HepG2 (cell line): ENCODE measurements at regions not wholly inside any gene's neighbourhood (a gene's known extent, or its start where the extent isn't known, plus 50 kb on each side); places are given as distances from the start of the nearest gene placed in this dataset.

Source experiments
- ATAC-seq: fragments of 200-7000 bp; cut with Tn5 transposase; 3 replicates; pipeline ENCODE4 v1.9.1; 2020; ENCODE audit warnings: mild to moderate bottlenecking, moderate library complexity
- BruUV-seq: library from RNA; stranded (reverse); fragments of 400-500 nt; replicated peaks from 2 replicates; lab custom pipeline; 2021; lab: Mats Ljungman, UMichigan
- CTCF ChIA-PET: fragments of 300-600 bp; formaldehyde crosslinking; extraction: SDS; loops from one replicate; lab custom pipeline; 2021; ENCODE audit warnings: low total read pairs, inconsistent platforms, low intra/inter-chr PET ratio; lab: Yijun Ruan, JAX
- POLR2A ChIA-PET: fragments of 350-600 bp; sonication (Branson Sonifier 250); formaldehyde crosslinking; loops from one replicate; lab custom pipeline; 2020; ENCODE audit warnings: antibody characterized with exemption, inconsistent platforms; lab: Yijun Ruan, JAX
- DNase-seq: peaks from one replicate; pipeline ENCODE4 v3.0.0-alpha.2; 2015; ENCODE audit warnings: low spot score
- FAIRE-seq: peaks from 3 replicates; lab custom pipeline; 2011; peaks lifted over from hg19 to GRCh38; lab: Jason Lieb, UNC
- H2AFZ ChIP-seq: one replicate; pipeline ENCODE4 v1.6.1; 2011; ENCODE audit warnings: low read length, inconsistent platforms
- H3K27ac ChIP-seq: fragments of 300-600 bp; 3 replicates; pipeline ENCODE4 v1.8.0; 2011; ENCODE audit warnings: mixed run types, mild to moderate bottlenecking, mixed read lengths, low read length, inconsistent platforms; ENCODE audit not compliant: insufficient read depth; ENCODE audit errors: extremely low read length
- H3K27me3 ChIP-seq, 2 experiments: fragments of 200-600 bp in 1 of 2; 2 replicates in 1 of 2; 3 replicates in 1 of 2; pipeline versions ENCODE4 v1.6.0 to v1.8.0; 2011; ENCODE audit warnings: low read length in 2 of 2, mild to moderate bottlenecking in 2 of 2, moderate library complexity in 2 of 2, inconsistent platforms in 1 of 2; ENCODE audit not compliant: insufficient read depth in 2 of 2, control insufficient read depth in 1 of 2
- H3K36me3 ChIP-seq, 2 experiments: fragments of 200-600 bp in 1 of 2; replicated peaks in 1 of 2; 2 replicates in 1 of 2; 3 replicates in 1 of 2; pipeline versions ENCODE4 v1.5.1 to v1.8.0; 2011; ENCODE audit warnings: low read length in 2 of 2, inconsistent platforms in 1 of 2; ENCODE audit not compliant: insufficient read depth in 2 of 2, control insufficient read depth in 1 of 2
- H3K4me1 ChIP-seq: 2 replicates; pipeline ENCODE4 v1.5.1; 2012; ENCODE audit warnings: low read length, inconsistent platforms; ENCODE audit not compliant: insufficient read depth
- H3K4me2 ChIP-seq: 2 replicates; pipeline ENCODE4 v1.6.0; 2011; ENCODE audit warnings: low read depth, low read length, inconsistent platforms
- H3K4me3 ChIP-seq, 3 experiments: fragments of 200-600 bp in 1 of 3; sonication (generic), shearing (Covaris generic) in 1 of 3; replicated peaks in 1 of 3; 2 replicates each; pipeline ENCODE4 v1.5.1; 2011 to 2016; ENCODE audit warnings: low read length in 3 of 3, inconsistent platforms in 2 of 3, low read depth in 2 of 3, mild to moderate bottlenecking in 2 of 3, control low read depth in 1 of 3, mixed read lengths in 1 of 3; ENCODE audit not compliant: insufficient read depth in 1 of 3
- H3K79me2 ChIP-seq: one replicate; pipeline ENCODE4 v1.6.1; 2011; ENCODE audit warnings: low read length, inconsistent platforms; ENCODE audit not compliant: insufficient read depth
- H3K9ac ChIP-seq: 2 replicates; pipeline ENCODE4 v1.6.0; 2011; ENCODE audit warnings: mild to moderate bottlenecking, low read depth, low read length, inconsistent platforms; ENCODE audit not compliant: insufficient read depth
- H3K9me3 ChIP-seq: 2 replicates; pipeline ENCODE4 v1.5.1; 2012; ENCODE audit warnings: mild to moderate bottlenecking, low read length
- H4K20me1 ChIP-seq: 2 replicates; pipeline ENCODE4 v1.6.0; 2011; ENCODE audit warnings: inconsistent platforms, mild to moderate bottlenecking, low read length, moderate library complexity; ENCODE audit not compliant: insufficient read depth
- EZH2 ChIP-seq: conservative IDR thresholded peaks from 2 replicates; pipeline ENCODE4 v1.6.1; 2012; ENCODE audit warnings: mild to moderate bottlenecking, low read depth, low read length, moderate library complexity
- POLR2G ChIP-seq: fragments of 200-400 bp; formaldehyde crosslinking; IDR thresholded peaks from 2 replicates; pipeline ENCODE4 v1.6.1; 2018; ENCODE audit warnings: mild to moderate bottlenecking, low read depth, low read length, moderate library complexity
- ZBTB37 ChIP-seq: sonication (generic); formaldehyde crosslinking; IDR thresholded peaks from 2 replicates; pipeline ENCODE4 v1.4.0; 2020; ENCODE audit warnings: mild to moderate bottlenecking, missing genetic modification reagents
- ZBTB39 ChIP-seq: sonication (generic); formaldehyde crosslinking; IDR thresholded peaks from 2 replicates; pipeline ENCODE4 v1.5.0; 2020; ENCODE audit warnings: missing genetic modification reagents
- ZNF513 ChIP-seq: sonication (generic); formaldehyde crosslinking; conservative IDR thresholded peaks from 2 replicates; pipeline ENCODE4 v1.5.0; 2020; ENCODE audit warnings: missing genetic modification reagents
- WGBS: methylation state at CpG from one replicate; pipeline ENCODE4 v1.1.6; 2017; ENCODE audit warnings: low lambda C conversion rate; 5-methylcytosine and 5-hydroxymethylcytosine counted together
- in situ Hi-C: cut with HindIII; loops from 2 replicates; pipeline ENCODE4 v1.10.0; 2017; ENCODE audit warnings: low pct_unique_long_range_greater_than_20kb; ENCODE audit not compliant: extremely low pct_ligation_motif_present
- intact Hi-C: fragments of 100-400 bp; cut with micrococcal nuclease; formaldehyde crosslinking; loops from one replicate; pipeline ENCODE4 v1.10.0; 2022; ENCODE audit not compliant: unreplicated experiment
- TF ChIP-seq, protein P1 (sequence below): sonication (generic); formaldehyde crosslinking; IDR thresholded peaks from 2 replicates; pipeline ENCODE4 v1.4.0; 2020; ENCODE audit warnings: mild to moderate bottlenecking, missing genetic modification reagents
- TF ChIP-seq, protein P2 (sequence below): sonication (generic); formaldehyde crosslinking; IDR thresholded peaks from 2 replicates; pipeline ENCODE4 v1.4.0; 2020; ENCODE audit warnings: missing genetic modification reagents, borderline replicate concordance

- FAIRE-seq (no peak), DNase-seq (no peak), ATAC-seq (no peak)
- POLR2A ChIA-PET = no interaction called here
- Histone ChIP-seq H3K4me2 (no peak overlapping the region), H4K20me1 (no peaks in the 10 kb centered on the region), H3K79me2 (no peaks in the 10 kb centered on the region), H3K27ac (no peak overlapping the region), H3K4me1 (no peaks in the 10 kb centered on the region), H3K9me3 (peaks cover 30% of the 10 kb centered on the region), H3K9ac (no peak overlapping the region), H3K36me3 (no peaks in the 10 kb centered on the region), H3K4me3 (no peak overlapping the region), H3K27me3 (no peaks in the 10 kb centered on the region), H2AFZ (no peak overlapping the region)
- no TSS peak for BruUV-seq
- 2% methylated on average over 4 of the region's 4 CpGs for WGBS
- in situ Hi-C loops (no loop called here), intact Hi-C loops (no loop called here)
- CTCF ChIA-PET = no interaction called here
- TF ChIP-seq, protein P1, sequence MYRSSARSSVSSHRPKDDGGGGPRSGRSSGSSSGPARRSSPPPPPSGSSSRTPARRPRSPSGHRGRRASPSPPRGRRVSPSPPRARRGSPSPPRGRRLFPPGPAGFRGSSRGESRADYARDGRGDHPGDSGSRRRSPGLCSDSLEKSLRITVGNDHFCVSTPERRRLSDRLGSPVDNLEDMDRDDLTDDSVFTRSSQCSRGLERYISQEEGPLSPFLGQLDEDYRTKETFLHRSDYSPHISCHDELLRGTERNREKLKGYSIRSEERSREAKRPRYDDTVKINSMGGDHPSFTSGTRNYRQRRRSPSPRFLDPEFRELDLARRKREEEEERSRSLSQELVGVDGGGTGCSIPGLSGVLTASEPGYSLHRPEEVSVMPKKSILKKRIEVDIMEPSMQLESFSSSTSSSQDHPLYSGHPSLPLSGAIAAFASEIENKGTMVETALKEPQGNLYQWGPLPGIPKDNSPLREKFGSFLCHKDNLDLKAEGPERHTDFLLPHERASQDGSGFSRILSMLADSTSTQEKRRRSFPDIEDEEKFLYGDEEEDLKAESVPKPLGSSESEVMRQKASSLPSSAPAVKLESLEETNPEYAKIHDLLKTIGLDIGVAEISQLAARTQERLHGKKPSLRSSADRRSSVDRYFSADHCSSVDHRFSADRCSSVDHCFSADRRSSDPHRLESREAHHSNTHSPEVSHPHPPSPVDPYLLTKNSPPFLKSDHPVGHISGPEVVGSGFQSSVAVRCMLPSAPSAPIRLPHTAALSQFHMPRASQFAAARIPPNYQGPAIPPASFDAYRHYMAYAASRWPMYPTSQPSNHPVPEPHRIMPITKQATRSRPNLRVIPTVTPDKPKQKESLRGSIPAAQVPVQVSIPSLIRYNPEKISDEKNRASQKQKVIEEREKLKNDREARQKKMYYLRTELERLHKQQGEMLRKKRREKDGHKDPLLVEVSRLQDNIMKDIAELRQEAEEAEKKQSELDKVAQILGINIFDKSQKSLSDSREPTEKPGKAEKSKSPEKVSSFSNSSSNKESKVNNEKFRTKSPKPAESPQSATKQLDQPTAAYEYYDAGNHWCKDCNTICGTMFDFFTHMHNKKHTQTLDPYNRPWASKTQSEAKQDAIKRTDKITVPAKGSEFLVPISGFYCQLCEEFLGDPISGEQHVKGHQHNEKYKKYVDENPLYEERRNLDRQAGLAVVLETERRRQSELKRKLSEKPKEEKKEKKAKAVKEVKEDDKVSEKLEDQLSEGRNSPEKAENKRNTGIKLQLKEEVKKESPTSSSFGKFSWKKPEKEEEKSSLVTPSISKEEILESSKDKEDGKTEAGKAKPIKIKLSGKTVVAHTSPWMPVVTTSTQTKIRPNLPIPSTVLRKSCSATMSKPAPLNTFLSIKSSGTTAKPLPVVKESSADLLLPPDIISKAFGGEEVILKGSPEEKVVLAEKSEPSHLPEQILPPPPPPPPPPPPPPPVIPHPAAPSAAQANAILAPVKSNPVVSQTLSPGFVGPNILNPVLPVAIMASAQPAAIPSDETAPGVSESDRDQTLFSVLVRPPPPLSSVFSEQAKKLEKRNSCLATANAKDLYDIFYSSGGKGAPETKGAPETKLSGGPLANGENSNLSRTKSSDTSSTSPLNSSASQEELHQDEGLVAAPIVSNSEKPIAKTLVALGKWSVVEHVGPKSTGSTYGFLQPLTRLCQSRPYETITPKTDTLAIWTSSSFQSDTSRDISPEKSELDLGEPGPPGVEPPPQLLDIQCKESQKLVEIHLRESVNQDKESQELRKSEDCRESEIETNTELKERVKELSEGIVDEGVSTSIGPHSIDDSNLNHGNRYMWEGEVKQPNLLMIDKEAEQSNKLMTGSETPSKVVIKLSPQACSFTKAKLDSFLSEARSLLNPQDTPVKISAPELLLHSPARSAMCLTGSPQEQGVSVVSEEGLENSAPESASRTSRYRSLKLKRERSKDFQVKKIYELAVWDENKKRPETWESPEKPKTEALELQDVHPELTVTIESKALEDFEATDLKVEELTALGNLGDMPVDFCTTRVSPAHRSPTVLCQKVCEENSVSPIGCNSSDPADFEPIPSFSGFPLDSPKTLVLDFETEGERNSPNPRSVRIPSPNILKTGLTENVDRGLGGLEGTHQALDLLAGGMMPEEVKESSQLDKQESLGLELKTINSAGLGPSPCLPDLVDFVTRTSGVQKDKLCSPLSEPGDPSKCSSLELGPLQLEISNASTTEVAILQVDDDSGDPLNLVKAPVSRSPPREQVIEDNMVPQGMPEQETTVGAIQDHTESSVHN (CRISPR knock-in tag) = no peak
- TF ChIP-seq POLR2G (no peak), ZNF513 (CRISPR knock-in tag) (no peak), EZH2 (no peak), ZBTB39 (CRISPR knock-in tag) (no peak), ZBTB37 (CRISPR knock-in tag) (no peak)
- TF ChIP-seq, protein P2, sequence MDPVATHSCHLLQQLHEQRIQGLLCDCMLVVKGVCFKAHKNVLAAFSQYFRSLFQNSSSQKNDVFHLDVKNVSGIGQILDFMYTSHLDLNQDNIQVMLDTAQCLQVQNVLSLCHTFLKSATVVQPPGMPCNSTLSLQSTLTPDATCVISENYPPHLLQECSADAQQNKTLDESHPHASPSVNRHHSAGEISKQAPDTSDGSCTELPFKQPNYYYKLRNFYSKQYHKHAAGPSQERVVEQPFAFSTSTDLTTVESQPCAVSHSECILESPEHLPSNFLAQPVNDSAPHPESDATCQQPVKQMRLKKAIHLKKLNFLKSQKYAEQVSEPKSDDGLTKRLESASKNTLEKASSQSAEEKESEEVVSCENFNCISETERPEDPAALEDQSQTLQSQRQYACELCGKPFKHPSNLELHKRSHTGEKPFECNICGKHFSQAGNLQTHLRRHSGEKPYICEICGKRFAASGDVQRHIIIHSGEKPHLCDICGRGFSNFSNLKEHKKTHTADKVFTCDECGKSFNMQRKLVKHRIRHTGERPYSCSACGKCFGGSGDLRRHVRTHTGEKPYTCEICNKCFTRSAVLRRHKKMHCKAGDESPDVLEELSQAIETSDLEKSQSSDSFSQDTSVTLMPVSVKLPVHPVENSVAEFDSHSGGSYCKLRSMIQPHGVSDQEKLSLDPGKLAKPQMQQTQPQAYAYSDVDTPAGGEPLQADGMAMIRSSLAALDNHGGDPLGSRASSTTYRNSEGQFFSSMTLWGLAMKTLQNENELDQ (CRISPR knock-in tag) = no peak
Observed at GRCh38 chr13:90091611-90092010, 1255.9 kb upstream of the MIR17HG start.
